Pulmonary artery endothelial cell (primary cell): ENCODE measurements at regions not wholly inside any gene's neighbourhood (a gene's known extent, or its start where the extent isn't known, plus 50 kb on each side); places are given as distances from the start of the nearest gene placed in this dataset.
"Not testable (repeated sequence)": the region's sequence is repeated elsewhere in the genome, so short reads cannot be mapped to it uniquely, and the experiment has no call there.

Source experiments
- DNase-seq: peaks from one replicate; pipeline ENCODE4 v3.0.0-alpha.2; 2011; ENCODE audit warnings: low read depth, low spot score

- no peak for DNase-seq
Observed at GRCh38 chr4:32661229-32661628, 1941.1 kb downstream of the PCDH7 start.

- DNase-seq: no peak
Observed at GRCh38 chr4:32662803-32663202, 1942.6 kb downstream of the PCDH7 start.

- no peak for DNase-seq
Observed at GRCh38 chr4:32672359-32672758, 1952.2 kb downstream of the PCDH7 start.

- DNase-seq: no peak
Observed at GRCh38 chr4:32680946-32681345, 1960.8 kb downstream of the PCDH7 start.

GRCh38 chr4:32684160-32684559, 1964.0 kb downstream of the PCDH7 start:
- no peak for DNase-seq

GRCh38 chr4:32686123-32686522, 1966.0 kb downstream of the PCDH7 start:
- no peak for DNase-seq

- no peak for DNase-seq
Observed at GRCh38 chr4:32689518-32689917, 1969.3 kb downstream of the PCDH7 start.

GRCh38 chr4:32697281-32697814, 1977.2 kb downstream of the PCDH7 start:
- no peak for DNase-seq

GRCh38 chr4:32700838-32701237, 1980.7 kb downstream of the PCDH7 start:
- DNase-seq: no peak

GRCh38 chr4:32706893-32707292, 1986.7 kb downstream of the PCDH7 start:
- no peak for DNase-seq

- not testable (repeated sequence) for DNase-seq
Observed at GRCh38 chr4:32716090-32716620, 1996.0 kb downstream of the PCDH7 start.

- DNase-seq: no peak
Observed at GRCh38 chr4:32735856-32736590, 2015.9 kb downstream of the PCDH7 start.

- DNase-seq: no peak
Observed at GRCh38 chr4:32744211-32744610, 2024.0 kb downstream of the PCDH7 start.

GRCh38 chr4:32745351-32745750, 2025.2 kb downstream of the PCDH7 start:
- DNase-seq: no peak

- no peak for DNase-seq
Observed at GRCh38 chr4:32748061-32748460, 2027.9 kb downstream of the PCDH7 start.

GRCh38 chr4:32748498-32748897, 2028.3 kb downstream of the PCDH7 start:
- no peak for DNase-seq

GRCh38 chr4:32752962-32753361, 2032.8 kb downstream of the PCDH7 start:
- no peak for DNase-seq

GRCh38 chr4:32768664-32769389, 2048.7 kb downstream of the PCDH7 start:
- DNase-seq: no peak

- no peak for DNase-seq
Observed at GRCh38 chr4:32771491-32771890, 2051.3 kb downstream of the PCDH7 start.

- DNase-seq: no peak
Observed at GRCh38 chr4:32775049-32775448, 2054.9 kb downstream of the PCDH7 start.

GRCh38 chr4:32776435-32777203, 2056.4 kb downstream of the PCDH7 start:
- DNase-seq: no peak

GRCh38 chr4:32778025-32778424, 2057.9 kb downstream of the PCDH7 start:
- DNase-seq: no peak
